GM19238 (cell line): ENCODE measurements at regions not wholly inside any gene's neighbourhood (a gene's known extent, or its start where the extent isn't known, plus 50 kb on each side); places are given as distances from the start of the nearest gene placed in this dataset.

Experiments used
- DNase-seq: peaks from one replicate; pipeline ENCODE4 v3.0.0; 2011; ENCODE audit warnings: low spot score; ENCODE audit not compliant: insufficient read length

DNA sequence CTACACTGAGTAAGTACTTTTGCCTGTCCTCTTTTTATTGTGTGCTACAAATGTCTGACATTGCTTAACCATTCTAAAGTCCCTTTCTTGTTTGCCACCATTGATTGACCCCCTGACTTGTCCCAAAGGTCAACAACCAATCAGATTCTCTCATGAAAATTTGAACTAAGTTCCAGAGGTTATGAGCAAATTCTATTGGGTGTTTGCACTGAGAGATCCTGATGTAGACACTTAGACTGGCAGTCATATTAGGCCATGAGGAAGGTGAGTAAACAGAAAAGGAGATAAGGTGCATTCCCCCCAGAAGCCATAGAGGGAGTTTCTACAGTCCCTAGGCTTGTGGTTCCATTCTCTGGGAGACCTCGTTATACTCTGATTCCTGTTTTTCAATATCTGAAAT, 101.3 kb upstream of the E2F8 start:
- no peak for DNase-seq

GRCh38 chr11:19338375-19338774, 97.6 kb upstream of the E2F8 start:
- no peak for DNase-seq

DNA sequence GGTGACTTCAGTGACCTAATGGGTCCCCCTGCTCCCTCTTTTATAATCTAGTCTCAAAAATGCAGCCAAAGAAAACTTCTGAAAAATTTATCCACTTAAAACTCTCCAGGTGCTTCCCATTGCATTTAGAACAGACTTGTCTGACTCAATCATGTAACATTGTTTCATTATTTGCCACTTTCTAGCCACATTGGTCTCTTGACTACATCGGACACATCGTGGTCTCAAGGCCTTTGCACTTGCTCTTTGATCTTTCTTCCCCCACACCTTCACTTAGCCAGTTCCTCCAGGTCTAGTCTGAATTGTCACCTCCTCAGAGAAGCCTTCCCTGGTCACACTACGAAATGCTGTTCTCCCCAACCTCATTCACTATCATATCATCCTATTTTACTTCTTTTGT, 97.0 kb upstream of the E2F8 start:
- DNase-seq = no peak

DNA sequence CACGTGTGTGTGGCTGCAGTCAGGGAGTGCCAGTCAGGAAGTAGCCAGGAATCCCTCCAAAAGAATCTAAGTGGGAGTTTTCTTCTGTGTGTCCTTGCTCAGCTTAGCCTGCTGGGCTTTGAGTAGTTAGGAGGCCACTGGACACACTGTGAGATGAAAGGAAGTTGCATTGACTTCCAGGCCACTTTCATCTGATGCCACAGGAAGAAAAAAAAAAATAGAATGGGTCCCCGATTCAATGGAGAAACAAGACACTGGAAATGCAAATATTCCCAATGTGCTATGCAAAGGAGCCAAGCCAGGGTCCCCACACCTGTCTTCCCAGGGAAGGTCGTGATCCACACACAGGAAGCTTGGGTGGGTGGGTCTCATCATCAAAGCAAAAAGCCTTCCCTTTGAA, 95.6 kb upstream of the E2F8 start:
- no peak for DNase-seq

- no peak for DNase-seq
Measured at GRCh38 chr11:19332476-19332875, 91.7 kb upstream of the E2F8 start.

DNA sequence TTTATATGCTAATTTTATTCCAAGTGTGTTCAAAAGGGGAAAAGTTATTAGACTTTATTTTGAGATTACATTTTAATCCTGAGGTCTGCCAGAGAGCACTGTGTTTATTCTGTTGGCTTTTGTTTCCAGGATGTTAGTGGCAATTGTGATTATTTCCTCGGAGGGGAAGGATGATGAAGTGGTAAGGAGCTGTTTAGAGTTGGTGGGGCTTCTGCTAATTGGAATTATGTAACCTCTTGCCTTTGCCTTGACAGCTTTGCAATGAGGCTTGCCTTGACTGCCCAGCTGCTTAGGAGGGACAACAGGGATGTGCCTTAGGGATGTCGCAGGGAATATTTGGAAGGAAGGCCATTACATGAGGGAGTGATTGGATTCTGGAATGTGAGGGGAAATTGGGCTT, 89.7 kb upstream of the E2F8 start:
- no peak for DNase-seq

- no peak for DNase-seq
Measured at GRCh38 chr11:19329970-19330369, 89.2 kb upstream of the E2F8 start.

GRCh38 chr11:19328586-19329311, 88.0 kb upstream of the E2F8 start:
- no peak for DNase-seq

DNA sequence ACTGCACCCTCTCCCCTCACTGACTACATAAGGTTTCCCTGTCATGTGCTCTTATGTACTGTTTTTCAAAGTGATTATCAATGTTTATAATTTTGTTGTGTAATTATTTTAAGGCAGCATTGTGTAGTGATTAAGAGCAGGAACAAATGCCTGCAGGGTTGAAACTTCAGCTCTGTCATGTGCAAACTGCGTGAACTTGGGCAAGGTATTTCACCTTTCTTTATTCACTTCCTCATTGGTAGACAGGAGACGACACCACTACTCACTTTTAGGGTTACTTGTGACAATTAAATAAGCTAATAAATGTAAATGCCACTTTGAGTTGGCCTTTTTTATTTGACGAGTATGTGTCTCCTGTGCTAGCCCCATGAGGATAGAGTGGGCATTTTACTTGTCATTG, 86.5 kb upstream of the E2F8 start:
- no peak for DNase-seq

DNA sequence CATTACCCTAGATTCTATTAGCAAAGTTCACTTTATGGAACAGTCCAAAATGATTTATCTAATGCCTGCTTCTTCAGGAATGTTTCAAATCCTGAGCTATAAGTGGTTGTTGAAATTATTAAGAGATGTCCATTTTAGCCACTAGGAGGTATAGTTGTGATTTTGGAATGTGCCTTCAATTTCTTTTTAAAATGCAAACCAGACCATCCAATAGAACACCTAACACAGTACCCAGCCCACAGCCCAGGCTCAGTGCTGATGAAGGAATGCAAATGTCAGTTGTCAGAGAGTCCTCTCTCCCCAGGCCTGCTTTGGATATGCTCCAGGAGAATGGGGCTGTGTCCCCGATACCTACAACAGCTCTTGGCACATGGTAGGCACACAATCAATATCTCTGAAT, 85.8 kb upstream of the E2F8 start:
- DNase-seq = no peak

- no peak for DNase-seq
Measured at GRCh38 chr11:19323502-19323901, 82.8 kb upstream of the E2F8 start.

DNA sequence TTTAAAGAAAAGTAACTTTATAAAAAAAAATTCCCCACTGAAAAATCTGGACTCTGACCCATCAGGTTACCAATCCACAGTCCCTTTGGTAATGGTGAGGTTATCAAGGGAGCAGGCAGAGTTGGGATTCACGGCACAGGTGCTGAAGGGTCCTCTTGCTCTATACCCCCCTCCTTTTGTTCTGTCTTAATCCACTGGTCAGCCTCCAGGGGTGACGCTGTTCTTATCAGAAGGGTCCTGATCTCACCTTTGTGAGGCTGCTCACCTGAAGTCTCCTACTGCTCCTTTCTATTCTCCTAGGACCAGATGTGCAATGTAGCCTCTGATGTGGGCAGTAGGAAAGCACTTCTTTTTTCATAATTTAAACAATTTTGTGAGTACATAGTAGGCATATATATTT, 80.6 kb upstream of the E2F8 start:
- no peak for DNase-seq

- DNase-seq = no peak
Measured at GRCh38 chr11:19320827-19321226, 80.1 kb upstream of the E2F8 start.

- no peak for DNase-seq
Measured at GRCh38 chr11:19316434-19316833, 75.7 kb upstream of the E2F8 start.

GRCh38 chr11:19315511-19315910, 74.8 kb upstream of the E2F8 start:
- DNase-seq = no peak

- DNase-seq = no peak
Measured at GRCh38 chr11:19313140-19313539, 72.4 kb upstream of the E2F8 start.

DNA sequence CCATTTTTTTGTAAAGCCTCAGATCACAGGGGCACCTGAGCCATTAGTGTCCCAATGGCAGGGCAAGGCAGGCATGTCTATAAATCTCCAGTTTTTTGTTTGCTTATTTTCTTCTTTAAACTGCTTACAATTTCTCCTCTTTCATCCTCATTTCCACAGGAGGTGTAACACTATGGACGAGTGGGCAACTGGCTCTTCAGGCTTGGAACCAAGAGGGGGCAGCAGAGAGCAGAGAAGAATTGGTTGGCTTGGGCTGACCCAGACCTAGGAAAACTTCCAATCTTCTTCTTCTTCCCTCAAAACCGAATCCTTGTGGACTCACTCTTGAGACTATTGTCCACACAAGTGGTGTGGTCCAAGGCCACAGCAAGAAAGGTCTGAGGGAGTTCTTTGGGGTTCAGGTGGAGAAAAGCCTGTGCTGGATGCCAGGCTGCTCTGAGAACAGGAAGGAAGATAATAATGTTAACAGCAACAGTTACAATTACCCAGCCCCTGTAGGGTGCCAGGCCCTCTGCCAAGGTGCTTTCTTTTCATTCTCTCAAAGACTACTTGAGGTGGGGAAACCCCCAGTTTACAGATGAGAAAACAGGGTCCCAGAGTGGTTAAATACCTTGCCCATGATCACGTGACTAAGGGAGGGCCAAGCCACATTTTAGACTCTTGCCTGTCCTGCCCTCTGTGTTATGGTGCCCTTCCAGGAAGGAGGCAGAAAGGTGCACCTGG, 70.7 kb upstream of the E2F8 start:
- peak; percentile 29 for DNase-seq

DNA sequence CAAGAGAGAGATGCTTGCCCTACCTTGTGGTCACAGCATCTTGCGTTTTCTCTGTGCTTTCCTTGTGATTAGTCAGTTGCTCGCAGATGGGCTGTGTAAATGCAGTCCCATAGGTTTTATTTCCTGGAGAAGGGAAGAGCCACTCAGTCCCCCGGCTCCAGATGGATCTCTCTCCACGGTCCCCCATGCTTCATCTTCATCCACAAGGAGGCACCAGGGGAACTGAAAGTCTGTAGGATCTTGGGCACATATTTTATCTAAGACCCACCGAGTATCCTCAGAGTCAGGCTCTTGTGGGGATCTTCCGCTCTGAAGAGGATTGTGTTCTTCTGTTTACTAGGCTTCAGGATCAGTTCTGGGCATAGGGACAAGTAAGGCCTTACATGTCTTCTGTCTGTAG, 66.8 kb upstream of the E2F8 start:
- DNase-seq = no peak

GRCh38 chr11:19306179-19306944, 65.6 kb upstream of the E2F8 start:
- DNase-seq = no peak

GRCh38 chr11:19301361-19301760, 60.6 kb upstream of the E2F8 start:
- DNase-seq = no peak

DNA sequence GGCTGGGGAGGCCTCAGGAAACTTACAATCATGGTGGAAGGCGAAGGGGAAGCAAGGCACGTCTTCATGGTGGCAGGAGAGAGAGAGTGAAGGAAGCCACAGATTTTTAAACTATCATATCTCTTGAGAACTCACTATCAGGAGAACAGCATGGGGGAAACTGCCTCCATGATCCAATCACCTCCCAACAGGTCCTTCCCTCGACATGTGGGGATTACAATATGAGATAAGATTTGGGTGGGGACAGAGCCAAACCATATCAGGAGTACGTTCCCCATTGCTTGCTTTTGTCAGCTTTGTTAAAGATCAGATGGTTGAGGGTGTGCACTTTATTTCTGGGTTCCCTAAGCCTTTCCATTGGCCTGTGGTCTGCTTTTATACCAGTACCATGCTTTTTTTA, 53.7 kb upstream of the E2F8 start:
- DNase-seq = no peak

GRCh38 chr11:19291064-19291463, 50.3 kb upstream of the E2F8 start:
- no peak for DNase-seq
